Activated CD8-positive, alpha-beta memory T cell treated with anti-CD3 and anti-CD28 coated beads, Interleukin-2, amount 50 U/mL, for 1 hour (primary cell): ENCODE measurements at regions not wholly inside any gene's neighbourhood (a gene's known extent, or its start where the extent isn't known, plus 50 kb on each side); places are given as distances from the start of the nearest gene placed in this dataset.
A peak's percentile ranks its signal among the peaks of the same experiment; 100 is the strongest.
"Not testable (repeated sequence)": the region's sequence is repeated elsewhere in the genome, so short reads cannot be mapped to it uniquely, and the experiment has no call there.

Experiments
- DNase-seq: peaks from one replicate; pipeline ENCODE4 v3.0.0-alpha.2; 2020; ENCODE audit errors: extremely low read depth

GRCh38 chr3:75393288-75393694 lies 270.8 kb upstream of the FRG2C start:
- not testable (repeated sequence) for DNase-seq

GRCh38 chr3:75394102-75394501 lies 270.0 kb upstream of the FRG2C start:
- DNase-seq: not testable (repeated sequence)

- DNase-seq: not testable (repeated sequence)
These were observed 269.4 kb upstream of the FRG2C start for GRCh38 chr3:75394562-75395360.

GRCh38 chr3:75395580-75396315 lies 268.4 kb upstream of the FRG2C start:
- DNase-seq: no peak

- no peak for DNase-seq
These were observed 267.8 kb upstream of the FRG2C start for GRCh38 chr3:75396316-75396802.

GRCh38 chr3:75397486-75397885 lies 266.6 kb upstream of the FRG2C start:
- not testable (repeated sequence) for DNase-seq

GRCh38 chr3:75422101-75422945 lies 241.8 kb upstream of the FRG2C start:
- DNase-seq: not testable (repeated sequence)

- not testable (repeated sequence) for DNase-seq
These were observed 238.7 kb upstream of the FRG2C start for GRCh38 chr3:75425379-75425778.

- DNase-seq: not testable (repeated sequence)
These were observed 236.6 kb upstream of the FRG2C start for GRCh38 chr3:75427486-75427885.

- DNase-seq: not testable (repeated sequence)
These were observed 236.2 kb upstream of the FRG2C start for GRCh38 chr3:75427906-75428305.

GRCh38 chr3:75429561-75430220 lies 234.4 kb upstream of the FRG2C start:
- DNase-seq: peak; percentile 24

- not testable (repeated sequence) for DNase-seq
These were observed 233.7 kb upstream of the FRG2C start for GRCh38 chr3:75430406-75430805.

GRCh38 chr3:75431120-75431519 lies 233.0 kb upstream of the FRG2C start:
- DNase-seq: not testable (repeated sequence)

- not testable (repeated sequence) for DNase-seq
These were observed 231.7 kb upstream of the FRG2C start for GRCh38 chr3:75432466-75432865.

- not testable (repeated sequence) for DNase-seq
These were observed 231.2 kb upstream of the FRG2C start for GRCh38 chr3:75432885-75433284.

- not testable (repeated sequence) for DNase-seq
These were observed 230.8 kb upstream of the FRG2C start for GRCh38 chr3:75433295-75433694.

- DNase-seq: not testable (repeated sequence)
These were observed 229.7 kb upstream of the FRG2C start for GRCh38 chr3:75434276-75434912.

- DNase-seq: peak; percentile 94
These were observed 229.0 kb upstream of the FRG2C start for GRCh38 chr3:75434913-75435793.

- not testable (repeated sequence) for DNase-seq
These were observed 228.2 kb upstream of the FRG2C start for GRCh38 chr3:75435794-75436400.
